Keratinocyte (primary cell): ENCODE measurements at regions not wholly inside any gene's neighbourhood (a gene's known extent, or its start where the extent isn't known, plus 50 kb on each side); places are given as distances from the start of the nearest gene placed in this dataset.

Experiments
- CTCF ChIP-seq, 3 experiments: IDR thresholded peaks in 1 of 3; conservative IDR thresholded peaks in 1 of 3; optimal IDR thresholded peaks in 1 of 3; 2 replicates in 2 of 3; 3 replicates in 1 of 3; pipeline versions ENCODE3 to v1.5.1; 2011; ENCODE audit warnings: low read length in 3 of 3, mild to moderate bottlenecking in 3 of 3, moderate library complexity in 2 of 3, control low read depth in 1 of 3, inconsistent platforms in 1 of 3; ENCODE audit not compliant: insufficient read depth in 2 of 3; ENCODE audit errors: extremely low read depth in 1 of 3
- EZH2 ChIP-seq: IDR thresholded peaks from one replicate; pipeline ENCODE4 v1.6.1; 2012; ENCODE audit warnings: inconsistent platforms, mild to moderate bottlenecking, low read length, moderate library complexity

GRCh38 chr10:78774614-78774998 lies 294.2 kb upstream of the ZMIZ1 start:
- TF ChIP-seq CTCF (optimal IDR thresholded peaks at IDR 0.05 in 1 of 3, IDR thresholded peaks at IDR 0.05 in 1 of 3, conservative IDR thresholded peaks at IDR 0.05 in 1 of 3; ENCODE audit: extremely low read depth in 1 of 3, insufficient read depth in 2 of 3, low read length in 3 of 3) (no peak), EZH2 (no peak)
